ENCODE measurements at regions not wholly inside any gene's neighbourhood (a gene's known extent, or its start where the extent isn't known, plus 50 kb on each side); places are given as distances from the start of the nearest gene placed in this dataset.

DNA sequence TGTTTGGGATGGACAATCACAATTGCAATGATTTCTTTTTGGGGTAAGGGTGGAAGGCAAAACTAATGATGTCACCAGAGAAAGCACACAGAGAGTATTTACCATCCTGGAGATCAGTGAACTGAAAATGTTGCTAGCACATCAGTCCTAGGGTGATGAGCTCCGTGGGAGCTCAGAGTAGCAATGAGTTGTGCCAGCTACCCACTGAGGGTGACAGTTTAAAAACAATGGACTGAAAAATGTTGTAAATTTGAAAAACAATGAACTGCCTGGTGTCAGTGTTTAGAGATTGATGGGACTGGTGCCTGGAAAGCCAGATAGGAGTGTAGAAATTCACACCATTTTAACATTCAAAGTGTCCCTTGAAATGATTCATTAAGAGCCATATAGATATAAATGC lies 198.5 kb downstream of the ATP23 start:
- DNase-seq (ENCODE audit: low read depth in 2 of 2), result no peak

DNA sequence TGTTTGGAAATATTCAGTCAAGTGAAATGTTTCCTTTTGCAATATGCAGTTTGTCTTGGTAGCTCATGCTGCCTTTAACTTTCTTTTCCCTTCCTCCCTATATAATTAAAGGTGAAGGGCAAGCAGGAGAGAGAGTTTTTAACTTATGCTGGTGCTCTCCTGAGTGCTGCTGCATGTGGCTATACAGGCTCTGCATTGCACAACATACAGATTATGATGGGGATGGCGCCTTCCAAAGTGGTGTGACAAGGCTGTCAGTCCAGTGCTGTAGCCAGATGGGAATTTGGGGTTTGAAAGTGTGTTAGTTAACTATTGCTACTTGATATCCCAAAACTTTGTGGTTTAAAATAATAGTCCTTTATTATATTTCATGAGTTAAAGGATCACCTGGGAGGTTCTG lies 199.0 kb downstream of the ATP23 start:
- no peak for DNase-seq (ENCODE audit: low read depth in 2 of 2)

DNA sequence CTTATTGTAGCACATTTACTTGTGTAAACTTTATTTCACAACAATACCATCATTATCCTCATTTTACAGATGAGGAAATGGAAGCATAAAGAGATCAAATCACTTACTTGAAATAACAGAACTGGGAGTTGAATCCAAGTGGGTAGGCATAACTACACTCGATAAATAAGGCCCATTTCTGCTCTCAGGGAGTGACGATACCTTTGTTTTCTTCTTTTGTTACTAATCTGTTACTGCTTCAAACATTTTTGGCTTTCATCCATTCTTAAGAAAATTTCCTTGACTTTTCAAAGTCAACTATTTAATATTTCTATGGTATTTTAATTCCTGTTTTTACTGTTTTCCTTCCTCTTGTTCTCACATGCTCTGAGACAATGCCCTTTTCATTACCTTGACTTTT lies 201.6 kb downstream of the ATP23 start:
- DNase-seq (ENCODE audit: low read depth in 2 of 2), result no peak

DNA sequence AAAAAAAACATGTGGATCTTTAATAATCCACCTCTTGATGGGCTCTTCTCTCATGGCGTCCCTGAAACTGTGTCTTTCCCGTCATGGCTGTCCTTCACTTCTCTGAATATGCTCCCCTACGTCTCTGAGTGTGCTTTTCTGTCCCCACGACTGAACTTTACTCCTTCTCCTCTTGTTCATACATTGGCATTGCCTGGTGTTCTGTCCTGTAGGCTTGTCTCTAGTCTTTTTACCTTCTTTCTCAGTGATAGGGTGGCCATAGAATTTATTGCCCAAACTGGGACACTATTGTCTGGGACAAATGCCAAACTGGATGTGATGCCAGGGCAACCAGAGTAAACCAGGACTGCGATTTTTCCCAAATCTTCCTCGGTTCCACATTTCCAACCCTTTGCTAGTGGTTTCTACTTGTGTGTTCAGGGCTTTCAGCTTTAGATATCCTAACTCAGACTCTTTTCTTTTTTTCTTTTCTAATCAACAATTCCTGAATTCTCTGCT lies 202.2 kb downstream of the ATP23 start:
- no peak for DNase-seq (ENCODE audit: low read depth in 2 of 2)

DNA sequence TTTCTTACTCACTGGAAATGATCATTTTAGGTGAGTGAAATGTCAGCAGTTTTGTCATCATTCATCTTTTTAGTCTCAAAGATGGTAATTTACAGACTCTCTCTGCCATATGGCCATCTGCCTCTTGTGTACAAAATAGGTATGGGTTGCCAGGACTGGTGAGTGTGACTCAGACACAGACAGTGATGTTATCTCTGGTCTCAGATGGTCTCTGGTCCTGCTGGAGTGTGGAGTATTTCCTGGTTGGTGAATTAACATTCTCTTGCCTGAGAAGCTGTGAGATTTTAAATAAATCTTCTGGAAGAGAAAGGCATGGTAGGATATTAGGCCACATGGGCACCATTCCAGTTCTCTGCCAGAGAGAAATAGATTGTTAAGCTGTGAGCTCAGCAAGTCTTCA lies 207.0 kb downstream of the ATP23 start:
- DNase-seq (ENCODE audit: low read depth in 2 of 2), result no peak

DNA sequence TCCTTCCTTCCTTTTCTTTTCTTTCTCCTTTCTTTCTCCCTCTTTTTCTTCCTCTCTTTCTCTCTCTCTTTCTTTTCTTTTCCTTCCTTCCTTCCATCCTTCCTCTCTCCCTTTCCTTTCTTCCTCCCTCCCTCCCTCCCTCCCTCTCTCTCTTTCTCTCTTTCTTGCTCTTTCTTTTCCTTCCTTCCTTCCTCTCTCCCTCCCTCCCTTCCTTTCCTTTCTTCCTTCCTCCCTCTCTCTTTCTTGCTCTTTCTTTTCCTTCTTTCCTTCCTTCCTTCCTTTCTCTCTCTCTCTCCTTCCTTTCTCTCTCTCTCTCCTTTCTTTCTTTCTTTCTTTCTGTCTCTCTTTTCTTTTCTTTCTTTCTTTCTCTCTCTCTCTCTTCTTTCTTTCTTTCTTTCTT lies 207.6 kb downstream of the ATP23 start:
- no peak for DNase-seq (ENCODE audit: low read depth in 2 of 2)

DNA sequence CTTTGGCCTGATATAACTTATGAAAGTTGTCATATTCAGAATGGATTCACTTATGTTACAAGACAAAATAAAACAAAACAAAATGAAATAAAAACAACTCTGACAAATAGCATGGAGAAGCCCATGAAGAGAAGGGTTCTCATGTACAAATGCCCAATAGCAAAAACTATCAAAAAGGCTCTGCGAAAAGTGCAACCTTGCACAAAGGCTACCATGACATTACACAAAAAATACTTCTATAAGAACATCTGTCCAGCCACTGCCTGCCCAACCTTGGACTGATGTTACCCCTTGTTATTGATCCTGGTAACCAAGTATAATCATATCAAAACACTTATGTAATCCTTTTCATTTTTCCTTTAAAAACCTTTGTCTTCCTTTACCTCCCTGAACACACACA lies 213.0 kb downstream of the ATP23 start:
- DNase-seq (ENCODE audit: low read depth in 2 of 2), result no peak

DNA sequence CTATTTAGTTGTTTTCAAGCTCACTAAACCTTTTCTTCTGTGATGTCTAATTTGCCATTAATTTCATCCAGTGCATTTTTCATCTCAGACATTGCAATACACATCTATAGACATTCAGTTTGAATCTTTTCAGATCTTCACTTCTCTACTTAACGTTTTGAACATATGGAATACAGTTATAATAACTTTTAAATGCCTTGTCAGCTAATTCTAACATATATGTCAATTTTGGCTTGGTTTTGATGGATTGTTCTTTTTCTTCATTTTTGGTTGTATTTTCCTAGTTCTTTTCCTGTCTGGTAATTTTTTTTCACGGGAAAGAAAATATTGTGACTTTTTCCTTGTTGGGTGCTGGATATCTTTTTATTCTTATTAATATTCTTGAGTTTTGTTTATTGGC lies 215.3 kb downstream of the ATP23 start:
- no peak for DNase-seq (ENCODE audit: low read depth in 2 of 2)

DNA sequence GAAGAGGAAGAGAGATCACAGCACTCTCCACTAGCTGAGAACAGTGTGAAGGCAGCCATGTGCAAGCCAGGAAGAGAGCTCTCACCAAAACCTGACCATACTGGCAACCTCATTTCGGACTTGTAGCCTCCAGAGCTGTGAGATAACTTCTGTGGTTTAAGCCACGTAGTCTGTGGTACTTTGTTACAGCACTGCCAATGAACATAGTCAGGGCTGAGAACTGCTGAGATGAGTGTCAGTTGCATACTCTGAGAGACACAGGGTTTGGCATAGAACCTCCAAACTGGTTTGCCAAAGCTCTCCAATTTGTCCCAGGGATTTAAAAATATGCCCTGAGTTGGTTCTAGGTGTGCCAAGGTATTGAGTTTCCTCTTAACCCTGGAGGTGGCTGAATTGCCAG lies 218.6 kb downstream of the ATP23 start:
- no peak for DNase-seq (ENCODE audit: low read depth in 2 of 2)

DNA sequence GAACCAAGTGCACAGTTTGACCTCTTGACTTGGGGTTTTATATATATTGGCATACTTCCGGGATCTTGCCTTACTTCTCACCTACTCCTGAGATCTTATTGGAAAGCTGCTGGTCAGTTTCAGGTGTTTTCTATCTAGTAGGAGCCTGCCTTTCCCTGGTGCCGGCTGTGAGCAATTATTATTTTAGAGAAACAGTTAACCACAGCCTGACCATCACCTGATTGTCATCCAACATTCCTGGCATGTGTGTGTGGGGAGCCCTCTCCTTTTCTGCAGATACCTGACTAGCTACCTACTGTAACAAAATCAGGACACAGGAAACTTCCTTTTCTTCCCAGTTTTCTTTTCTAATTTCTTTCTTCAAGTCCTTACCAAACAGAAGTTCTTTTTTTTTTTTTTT lies 220.4 kb downstream of the ATP23 start:
- DNase-seq (ENCODE audit: low read depth in 2 of 2), result no peak

DNA sequence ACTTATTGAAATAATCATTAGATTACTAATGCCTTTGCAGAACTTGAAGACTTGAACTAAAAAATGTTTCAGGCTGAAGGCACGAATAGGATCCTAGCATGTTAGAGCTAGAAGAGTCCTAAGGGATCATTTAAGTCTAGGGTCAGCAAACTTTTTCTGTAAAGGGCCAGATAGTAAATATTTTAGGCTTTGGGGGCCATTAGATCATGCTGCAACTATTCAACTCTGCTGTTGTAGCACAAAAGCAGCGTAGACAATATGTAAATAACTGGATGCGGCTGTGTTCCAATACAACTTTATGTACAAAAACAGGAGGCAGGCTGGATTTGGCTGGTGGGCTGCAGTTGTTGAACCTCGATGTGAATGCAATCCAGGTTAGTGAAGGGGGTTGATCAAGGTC lies 221.7 kb downstream of the ATP23 start:
- no peak for DNase-seq (ENCODE audit: low read depth in 2 of 2)

DNA sequence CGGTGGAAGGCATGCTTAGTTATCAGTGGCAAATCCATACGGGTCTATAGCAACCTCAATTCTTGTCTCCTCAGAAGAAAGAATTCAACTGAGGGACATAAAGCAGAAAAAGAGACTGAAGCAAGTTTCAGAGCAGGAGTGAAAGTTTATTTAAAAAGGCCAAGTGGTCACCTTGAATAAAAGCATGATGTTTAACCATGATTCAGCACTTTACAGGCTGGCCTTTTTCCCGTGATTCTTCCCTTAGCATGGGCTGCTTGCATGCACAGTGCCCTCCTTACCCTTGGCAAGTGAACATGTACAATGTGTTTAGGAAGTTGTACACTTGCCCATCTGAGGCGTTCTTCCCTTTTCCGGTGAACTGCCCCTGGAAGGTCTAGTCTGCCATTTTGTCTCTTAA lies 225.3 kb downstream of the ATP23 start:
- DNase-seq (ENCODE audit: low read depth in 2 of 2), result no peak

DNA sequence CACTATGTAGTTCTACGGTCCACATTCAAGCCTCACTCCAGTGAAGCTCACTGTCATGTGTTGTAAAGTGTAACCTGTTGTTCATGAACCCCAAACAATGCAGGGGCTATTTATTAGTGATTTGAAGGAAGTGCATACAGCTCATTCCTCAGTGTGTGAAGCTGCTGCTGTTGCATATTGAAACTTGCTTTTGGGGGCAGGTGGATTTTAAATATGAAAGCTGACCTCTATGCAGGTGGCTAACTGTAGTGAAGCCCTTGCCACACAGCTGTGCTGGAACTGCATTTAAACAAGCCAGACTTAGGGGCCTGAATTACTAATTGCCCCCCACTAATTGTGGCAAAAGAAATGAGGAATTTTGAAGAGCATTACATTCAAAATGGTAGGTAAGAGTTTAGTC lies 226.3 kb downstream of the ATP23 start:
- no peak for DNase-seq (ENCODE audit: low read depth in 2 of 2)

DNA sequence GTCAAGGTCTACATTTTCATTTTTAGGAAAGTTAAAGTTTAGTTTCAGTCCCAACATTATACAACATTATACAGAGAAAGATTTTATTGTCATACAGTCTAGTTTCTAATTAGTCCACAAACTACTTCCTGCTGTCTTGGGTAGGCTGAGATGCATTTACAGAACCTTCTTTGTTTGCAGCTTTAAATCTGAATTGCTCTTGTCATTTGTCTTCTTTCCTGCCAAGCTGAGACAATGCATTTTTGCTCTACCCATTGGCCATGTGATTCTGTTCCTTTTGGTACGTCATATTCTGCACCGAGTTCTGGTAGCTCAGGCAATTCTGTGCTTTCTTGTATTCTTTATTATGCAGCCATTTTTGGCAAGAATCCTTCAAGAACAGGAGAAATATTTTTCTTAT lies 228.5 kb downstream of the ATP23 start:
- no peak for DNase-seq (ENCODE audit: low read depth in 2 of 2)

DNA sequence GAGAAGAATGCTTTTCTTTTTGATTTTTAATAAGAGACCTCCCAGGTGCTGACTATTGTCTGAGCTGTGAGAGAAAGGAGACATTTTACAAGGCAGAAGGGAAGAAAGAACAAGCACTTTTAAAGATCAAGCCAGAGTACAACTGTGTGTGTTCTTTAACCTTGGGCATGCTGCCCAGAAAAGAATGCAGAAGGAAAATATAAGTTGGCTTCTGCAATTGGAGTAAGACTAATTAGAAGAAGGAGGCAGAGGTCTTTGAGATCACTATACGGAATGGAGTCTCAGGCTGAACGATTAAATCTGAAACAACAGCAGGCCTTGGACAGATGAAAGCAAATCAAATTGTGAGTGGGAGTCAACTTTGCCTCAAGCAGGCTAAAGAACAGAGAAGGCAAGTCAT lies 230.5 kb downstream of the ATP23 start:
- no peak for DNase-seq (ENCODE audit: low read depth in 2 of 2)

DNA sequence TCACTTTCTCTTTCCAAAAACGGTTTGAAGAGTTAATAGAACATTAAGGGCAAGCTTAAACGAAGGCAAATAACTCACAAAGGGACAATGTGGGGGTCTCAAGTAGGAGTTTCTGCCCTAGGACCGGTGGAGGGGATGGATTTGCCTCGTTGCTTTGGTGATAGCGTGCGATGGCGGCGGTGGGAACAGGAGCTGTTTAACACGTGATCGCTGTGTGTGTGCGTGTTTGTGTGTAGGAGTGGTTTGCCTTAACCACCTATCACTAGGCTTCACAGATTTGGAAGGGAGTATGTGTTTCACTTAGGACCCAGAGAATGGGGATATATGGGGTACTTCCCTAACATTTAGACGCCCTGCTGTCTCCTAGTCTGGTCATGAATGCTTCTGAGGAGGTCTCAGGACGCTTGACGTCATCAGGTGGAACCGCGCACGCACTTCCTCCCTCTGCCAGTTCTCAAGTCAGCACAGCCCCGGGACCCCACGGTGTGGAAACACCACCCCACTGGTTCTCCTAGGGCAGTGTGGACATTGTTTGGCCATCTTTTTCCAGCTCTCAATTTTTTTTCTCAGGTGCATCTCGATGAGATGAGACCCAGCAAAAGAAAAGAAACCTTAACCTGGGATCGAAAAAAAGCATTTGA lies 231.2 kb downstream of the ATP23 start:
- no peak for DNase-seq (ENCODE audit: low read depth in 2 of 2)

DNA sequence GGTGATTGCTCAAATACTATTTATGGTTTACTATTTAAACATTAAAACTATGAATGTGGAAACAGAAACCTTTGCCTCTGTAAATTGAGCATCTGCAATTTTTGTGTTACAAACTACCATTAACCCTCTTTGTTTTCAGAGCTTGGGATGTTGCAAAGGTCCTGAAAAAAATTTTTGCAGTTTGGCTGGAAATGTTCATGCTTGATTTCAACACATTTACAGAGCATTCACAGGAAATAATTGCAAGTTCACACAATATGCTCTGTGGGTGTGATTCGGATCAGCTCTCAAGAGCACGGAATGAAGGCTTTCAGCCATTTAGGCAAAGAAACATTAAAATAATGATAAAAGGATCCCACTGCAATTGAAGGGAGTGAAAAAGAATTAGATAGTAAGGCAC lies 232.9 kb downstream of the ATP23 start:
- no peak for DNase-seq (ENCODE audit: low read depth in 2 of 2)

DNA sequence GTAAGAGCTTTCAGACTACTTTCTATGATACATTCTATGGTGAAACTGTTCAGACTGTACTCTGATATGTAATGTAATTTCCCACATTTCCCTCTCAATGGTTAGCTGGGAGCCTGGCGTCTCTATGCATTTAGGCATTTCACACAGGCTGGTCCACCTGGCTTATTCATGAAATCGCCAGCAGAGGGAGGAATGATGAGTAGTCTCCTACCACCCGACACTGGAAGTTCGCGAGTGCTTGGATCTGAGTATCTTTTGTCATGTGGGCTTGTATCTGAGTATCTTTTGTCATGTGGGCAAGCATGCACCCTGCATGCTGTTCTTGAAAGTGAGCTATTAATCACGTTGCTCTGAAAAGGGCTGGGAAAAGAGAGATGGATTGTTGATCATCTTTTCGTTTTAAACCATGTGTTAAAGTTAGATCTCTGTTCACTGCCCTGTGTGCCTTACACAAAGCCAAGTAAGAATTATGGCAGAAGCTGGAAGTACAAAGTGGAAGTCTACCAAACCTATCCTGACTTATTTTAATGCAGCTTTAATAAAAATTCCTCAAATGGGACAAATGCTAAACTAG lies 235.0 kb downstream of the ATP23 start:
- no peak for DNase-seq (ENCODE audit: low read depth in 2 of 2)

DNA sequence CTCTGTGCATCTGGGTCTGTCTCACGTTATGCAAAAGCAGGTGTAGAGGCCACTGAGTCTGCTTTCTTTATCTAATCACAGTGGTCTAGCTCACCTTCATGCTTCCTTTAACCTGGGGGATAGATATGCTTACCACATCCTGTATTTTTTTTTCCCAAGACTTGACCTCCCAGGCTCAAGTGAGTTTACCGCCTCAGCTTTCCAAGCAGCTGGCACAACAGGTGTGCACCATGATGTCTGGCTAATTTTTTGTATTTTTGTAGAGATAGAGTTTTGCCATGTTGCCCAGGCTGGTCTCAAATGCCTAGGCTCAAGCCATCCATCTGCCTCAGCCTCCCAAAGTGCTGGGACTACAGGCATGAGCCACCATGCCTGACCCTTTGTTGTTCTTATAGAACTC lies 236.0 kb downstream of the ATP23 start:
- DNase-seq (ENCODE audit: low read depth in 2 of 2), result no peak

DNA sequence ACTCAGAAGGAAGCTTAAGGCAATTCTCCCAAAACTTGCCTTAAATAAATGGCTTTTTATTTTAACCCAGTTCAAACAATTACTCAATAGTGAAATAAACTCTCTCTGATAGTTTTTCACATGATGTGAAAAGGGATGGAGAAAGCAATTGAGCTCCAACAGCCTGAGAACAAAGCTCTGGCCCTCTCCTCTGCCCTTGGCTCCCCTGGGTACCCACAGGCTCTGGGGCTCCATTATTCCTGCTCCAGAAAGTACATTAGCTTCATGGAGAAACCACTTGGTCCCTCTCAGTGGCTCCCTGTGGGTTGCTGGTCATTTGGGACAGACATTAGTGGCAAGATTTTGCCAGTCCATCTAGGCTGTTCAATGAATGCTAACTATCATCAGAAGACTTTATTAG lies 242.8 kb downstream of the ATP23 start:
- DNase-seq (ENCODE audit: low read depth in 2 of 2), result no peak

DNA sequence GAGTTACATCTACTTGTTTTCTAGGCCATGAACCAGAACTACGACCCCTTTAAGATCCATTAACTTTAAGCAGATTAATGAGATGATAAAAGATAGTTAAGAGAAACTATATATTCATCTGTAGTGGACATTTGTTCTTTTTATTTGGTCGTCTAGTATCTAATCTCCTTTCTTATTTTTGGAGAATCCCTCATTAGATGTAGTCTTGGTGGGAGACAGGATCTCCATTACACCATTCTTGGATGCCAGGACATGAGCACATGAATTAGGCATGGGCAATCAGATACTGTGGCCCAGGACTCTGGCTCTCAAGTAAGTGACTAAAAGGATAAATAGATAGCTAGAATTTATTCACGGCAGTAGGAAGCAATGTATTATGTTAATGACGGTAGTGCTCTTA lies 245.0 kb downstream of the ATP23 start:
- DNase-seq (ENCODE audit: low read depth in 2 of 2), result no peak

DNA sequence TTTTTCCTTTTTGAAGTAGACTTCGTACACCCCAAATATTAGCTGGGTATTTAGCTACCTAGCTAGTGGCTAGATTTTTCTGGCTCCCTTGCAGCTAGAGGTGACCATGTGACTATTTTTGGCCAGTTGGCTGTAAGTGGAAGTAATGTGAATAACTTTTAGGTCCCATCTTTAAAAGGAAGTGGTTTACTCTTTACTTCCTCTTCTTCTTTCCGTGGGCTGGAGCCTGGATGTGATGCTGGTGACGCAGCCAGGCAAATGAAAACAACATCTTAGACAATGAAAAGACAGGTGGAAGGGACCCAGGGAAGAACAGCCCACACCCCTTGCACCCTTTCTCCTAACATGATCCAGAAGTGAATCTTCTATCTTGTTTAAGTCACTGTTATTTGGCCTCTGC lies 245.5 kb downstream of the ATP23 start:
- no peak for DNase-seq (ENCODE audit: low read depth in 2 of 2)

DNA sequence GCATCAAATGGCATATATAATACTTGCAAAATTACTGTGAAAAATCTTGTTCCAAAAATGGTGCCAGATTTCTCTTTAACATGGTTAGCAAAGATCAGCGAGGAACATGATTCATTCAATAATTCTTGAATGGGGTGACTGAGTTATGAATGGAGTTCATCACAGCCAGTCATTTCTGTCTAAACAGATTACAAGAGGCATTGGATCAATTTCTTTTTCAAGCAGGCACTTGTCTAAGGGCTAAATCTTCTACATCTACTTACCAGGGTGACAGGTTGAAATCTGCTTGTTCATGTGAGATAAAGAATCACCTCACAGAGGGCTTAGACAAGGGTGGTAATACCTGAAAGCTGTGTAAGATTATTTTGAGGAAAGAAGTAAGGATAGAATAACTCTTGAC lies 247.7 kb downstream of the ATP23 start:
- no peak for DNase-seq (ENCODE audit: low read depth in 2 of 2)

DNA sequence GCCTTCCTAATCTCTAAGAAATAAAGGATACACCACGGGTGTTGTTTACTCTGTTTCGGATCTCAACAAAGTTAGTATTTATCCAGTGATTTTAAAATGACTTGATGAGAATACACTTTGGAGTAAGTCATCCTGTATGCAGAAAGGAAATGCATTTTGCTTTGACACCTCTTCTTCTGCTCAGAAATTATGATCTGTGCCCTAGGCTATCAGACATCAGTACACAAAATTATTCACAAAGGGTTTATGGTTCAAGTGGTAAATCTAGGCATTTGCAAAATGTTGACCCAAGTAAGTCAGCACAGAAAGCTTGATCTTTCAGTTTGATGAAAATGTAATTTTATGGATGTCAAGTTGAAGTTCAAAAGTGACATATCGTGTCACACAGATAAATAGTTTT lies 248.5 kb downstream of the ATP23 start:
- DNase-seq (ENCODE audit: low read depth in 2 of 2), result no peak
